Endothelial cell of umbilical vein (primary cell): ENCODE measurements at regions not wholly inside any gene's neighbourhood (a gene's known extent, or its start where the extent isn't known, plus 50 kb on each side); places are given as distances from the start of the nearest gene placed in this dataset.

ENCODE experiments used
- BruUV-seq: library from RNA; stranded (reverse); fragments of 400-500 nt; replicated peaks from 2 replicates; lab custom pipeline; 2021; lab: Mats Ljungman, UMichigan
- CTCF ChIA-PET: fragments of 300-600, 350-600 bp; sonication (Branson Sonifier 250); formaldehyde crosslinking; loops from one replicate; lab custom pipeline; 2021; ENCODE audit warnings: antibody characterized with exemption, inconsistent platforms; lab: Charles Lee
- POLR2A ChIA-PET: fragments of 300-600, 350-600 bp; sonication (Branson Sonifier 250); formaldehyde crosslinking; loops from one replicate; lab custom pipeline; 2021; ENCODE audit warnings: antibody characterized with exemption, inconsistent platforms; lab: Charles Lee
- DNase-seq: peaks from one replicate; pipeline ENCODE4 v3.0.0-alpha.2; 2011; ENCODE audit warnings: low read depth, low spot score
- FAIRE-seq: peaks from 2 replicates; lab custom pipeline; 2011; peaks lifted over from hg19 to GRCh38; lab: Jason Lieb, UNC
- H2AFZ ChIP-seq: 2 replicates; pipeline ENCODE4 v1.6.0; 2012; ENCODE audit warnings: low read depth, low read length, control low read depth, inconsistent platforms
- H3K27ac ChIP-seq: 2 replicates; pipeline ENCODE4 v1.5.1; 2011; ENCODE audit warnings: low read depth, mild to moderate bottlenecking, control low read depth, low read length, moderate library complexity; ENCODE audit not compliant: insufficient read depth
- H3K27me3 ChIP-seq, 2 experiments: 2 replicates each; pipeline versions ENCODE4 v1.6.0 to v1.6.1; 2011; ENCODE audit warnings: low read length in 2 of 2, mixed read lengths in 1 of 2; ENCODE audit not compliant: control insufficient read depth in 2 of 2, insufficient read depth in 2 of 2
- H3K36me3 ChIP-seq, 2 experiments: 2 replicates in 1 of 2; 3 replicates in 1 of 2; pipeline ENCODE4 v1.5.1; 2011; ENCODE audit warnings: low read length in 2 of 2, mild to moderate bottlenecking in 1 of 2, moderate library complexity in 1 of 2; ENCODE audit not compliant: control insufficient read depth in 2 of 2, insufficient read depth in 2 of 2; ENCODE audit errors: extremely low read depth in 1 of 2
- H3K4me1 ChIP-seq: 3 replicates; pipeline ENCODE4 v1.5.1; 2011; ENCODE audit warnings: mild to moderate bottlenecking, low read length; ENCODE audit not compliant: control insufficient read depth, insufficient read depth; ENCODE audit errors: extremely low read depth
- H3K4me2 ChIP-seq: 2 replicates; pipeline ENCODE4 v1.6.1; 2011; ENCODE audit warnings: low read length, control low read depth, mixed read lengths; ENCODE audit not compliant: insufficient read depth
- H3K4me3 ChIP-seq, 3 experiments: fragments of 200-600 bp in 1 of 3; sonication (generic), shearing (Covaris generic) in 1 of 3; replicated peaks in 1 of 3; 2 replicates each; pipeline ENCODE4 v1.5.1; 2011 to 2016; ENCODE audit warnings: control low read depth in 3 of 3, low read length in 3 of 3, mild to moderate bottlenecking in 2 of 3, inconsistent platforms in 1 of 3, low read depth in 1 of 3, moderate library complexity in 1 of 3; ENCODE audit not compliant: insufficient read depth in 1 of 3
- H3K79me2 ChIP-seq: 2 replicates; pipeline ENCODE4 v1.6.0; 2012; ENCODE audit warnings: low read length, inconsistent platforms; ENCODE audit not compliant: control insufficient read depth, insufficient read depth
- H3K9ac ChIP-seq: replicated peaks from 2 replicates; pipeline ENCODE3; 2011; ENCODE audit warnings: low read length, control low read depth; ENCODE audit not compliant: insufficient read depth; ENCODE audit errors: extremely low read depth
- H3K9me1 ChIP-seq: replicated peaks from 3 replicates; pipeline ENCODE4 v1.6.0; 2011; ENCODE audit warnings: mild to moderate bottlenecking, low read length; ENCODE audit not compliant: control insufficient read depth, insufficient read depth; ENCODE audit errors: extremely low read depth
- H3K9me3 ChIP-seq: replicated peaks from 2 replicates; pipeline ENCODE4 v1.5.1; 2012; ENCODE audit warnings: low read length, inconsistent platforms; ENCODE audit not compliant: control insufficient read depth, insufficient read depth
- H4K20me1 ChIP-seq: replicated peaks from 2 replicates; pipeline ENCODE3; 2011; ENCODE audit warnings: mild to moderate bottlenecking, low read length; ENCODE audit not compliant: control insufficient read depth, insufficient read depth; ENCODE audit errors: extremely low read depth
- CTCF ChIP-seq, 2 donors: IDR thresholded peaks; 1 replicate in 1 of 2; 2 replicates in 1 of 2; pipeline ENCODE4 v1.5.1; 2011; ENCODE audit warnings: low read length in 2 of 2, mild to moderate bottlenecking in 2 of 2, moderate library complexity in 2 of 2, control low read depth in 1 of 2, inconsistent platforms in 1 of 2, low read depth in 1 of 2; ENCODE audit not compliant: insufficient read depth in 1 of 2; ENCODE audit errors: extremely low read depth in 1 of 2
- EZH2 ChIP-seq: IDR thresholded peaks from 2 replicates; pipeline ENCODE4 v1.6.1; 2012; ENCODE audit warnings: borderline replicate concordance, low read depth, mild to moderate bottlenecking, moderate library complexity, low read length, inconsistent platforms; ENCODE audit not compliant: severe bottlenecking
- FOS ChIP-seq: IDR thresholded peaks from 2 replicates; pipeline ENCODE4 v1.6.1; 2011; ENCODE audit warnings: mild to moderate bottlenecking, low read length, moderate library complexity, borderline replicate concordance; ENCODE audit not compliant: insufficient read depth
- JUN ChIP-seq: IDR thresholded peaks from 2 replicates; pipeline ENCODE4 v1.6.1; 2011; ENCODE audit warnings: borderline replicate concordance, low read depth; ENCODE audit not compliant: insufficient read length, insufficient read depth
- MAX ChIP-seq: IDR thresholded peaks from 2 replicates; pipeline ENCODE4 v1.6.1; 2011; ENCODE audit not compliant: insufficient read depth, insufficient read length
- POLR2AphosphoS5 ChIP-seq: IDR thresholded peaks from 2 replicates; pipeline ENCODE4 v1.6.1; 2012; ENCODE audit warnings: low read depth, mild to moderate bottlenecking, control low read depth, low read length, moderate library complexity; ENCODE audit not compliant: insufficient read depth
- dilution Hi-C: fragments of 300-500 bp; cut with MboI; formaldehyde crosslinking; loops from one replicate; pipeline ENCODE4 v1.15.0; 2019; ENCODE audit warnings: low sequenced_read_pairs; ENCODE audit not compliant: extremely low pct_ligation_motif_present
- intact Hi-C: fragments of 100-400 bp; cut with micrococcal nuclease; formaldehyde crosslinking; loops from one replicate; pipeline ENCODE4 v1.10.0; 2022

- Histone ChIP-seq H3K9me3 (no peaks in the 10 kb centered on the region), H3K36me3 (no peaks in the 10 kb centered on the region), H3K9ac (no peak overlapping the region), H4K20me1 (no peaks in the 10 kb centered on the region), H3K79me2 (no peaks in the 10 kb centered on the region), H3K4me2 (no peak overlapping the region), H3K9me1 (no peaks in the 10 kb centered on the region), H3K27me3 (no peaks in the 10 kb centered on the region), H3K4me3 (no peak overlapping the region), H3K4me1 (no peaks in the 10 kb centered on the region), H2AFZ (no peak overlapping the region), H3K27ac (no peak overlapping the region)
- DNase-seq, result peak; percentile 1
- FAIRE-seq, result no peak
- BruUV-seq, result no TSS peak
- ChIA-PET POLR2A (no interaction called here), CTCF (no interaction called here)
- TF ChIP-seq EZH2 (no peak), JUN (no peak), MAX (no peak), POLR2AphosphoS5 (no peak), FOS (no peak)
- intact Hi-C loops, result no loop called here
- dilution Hi-C loops, result no loop called here
These were observed 102.8 kb upstream of the COL11A1 start for GRCh38 chr1:103211073-103211472.

DNA sequence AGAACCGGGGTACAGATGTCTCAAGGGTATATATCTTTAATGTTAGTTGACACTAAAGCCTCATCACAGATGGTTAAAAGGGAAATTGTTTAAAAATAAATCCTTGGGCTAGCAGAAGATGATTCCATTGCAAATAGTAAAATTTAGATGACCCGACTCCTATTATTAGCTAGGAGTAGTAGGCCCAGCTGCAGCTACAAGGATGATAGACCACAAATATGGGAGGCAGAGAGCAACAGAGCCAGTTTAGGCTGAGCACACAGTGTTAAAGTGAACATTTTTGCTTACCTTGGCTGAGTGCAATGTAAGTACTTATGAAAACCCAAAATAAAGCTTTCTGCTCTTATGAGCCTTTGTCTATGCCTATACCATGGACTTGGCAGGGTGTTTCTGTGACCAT lies 100.5 kb upstream of the COL11A1 start:
- CTCF ChIA-PET, result no interaction called here
- dilution Hi-C loops, result no loop called here

More for the DNA sequence above, 100.5 kb upstream of the COL11A1 start:
- H3K9ac ChIP-seq, result no peak overlapping the region
- no peak overlapping the region for H3K4me2 ChIP-seq
- TF ChIP-seq CTCF (IDR thresholded peaks at IDR 0.05; ENCODE audit: extremely low read depth in 1 of 2, insufficient read depth in 1 of 2, low read depth in 1 of 2, low read length in 2 of 2), result no peak
- no peaks in the 10 kb centered on the region for H3K36me3 ChIP-seq
- H2AFZ ChIP-seq, result no peak overlapping the region
- H4K20me1 ChIP-seq, result no peaks in the 10 kb centered on the region
- BruUV-seq, result no TSS peak
- H3K9me3 ChIP-seq, result no peaks in the 10 kb centered on the region
- no peaks in the 10 kb centered on the region for H3K79me2 ChIP-seq
- intact Hi-C loops, result loop anchor here (5.0 kb wide), 1 partner anchor 1032 kb away; no protein-coding TSS in a partner anchor
- FAIRE-seq (no peak), DNase-seq (no peak)
- H3K27me3 ChIP-seq, result no peaks in the 10 kb centered on the region
- no peaks in the 10 kb centered on the region for H3K4me1 ChIP-seq
- no peaks in the 10 kb centered on the region for H3K9me1 ChIP-seq
- H3K4me3 ChIP-seq, result no peak overlapping the region
- POLR2A ChIA-PET, result no interaction called here
- H3K27ac ChIP-seq, result no peak overlapping the region
